GM20431 (cell line): ENCODE measurements at regions not wholly inside any gene's neighbourhood (a gene's known extent, or its start where the extent isn't known, plus 50 kb on each side); places are given as distances from the start of the nearest gene placed in this dataset.

ENCODE experiments used
- in situ Hi-C: fragments of 300-500 bp; cut with MseI, MboI; formaldehyde crosslinking; loops from one replicate; pipeline ENCODE4 v1.15.0; 2020; ENCODE audit warnings: low sequenced_read_pairs; ENCODE audit not compliant: unreplicated experiment

GRCh38 chr7:156209087-156209486 lies 396.8 kb upstream of the SHH start:
- in situ Hi-C loops: no loop called here

- in situ Hi-C loops: no loop called here
Measured at GRCh38 chr7:156207306-156207705, 395.0 kb upstream of the SHH start.

GRCh38 chr7:156206174-156206573 lies 393.9 kb upstream of the SHH start:
- in situ Hi-C loops: no loop called here

- in situ Hi-C loops: no loop called here
Measured at GRCh38 chr7:156204820-156205219, 392.6 kb upstream of the SHH start.

- in situ Hi-C loops: no loop called here
Measured at GRCh38 chr7:156203923-156204322, 391.7 kb upstream of the SHH start.

- in situ Hi-C loops: no loop called here
Measured at GRCh38 chr7:156198277-156198676, 386.0 kb upstream of the SHH start.

GRCh38 chr7:156196649-156197048 lies 384.4 kb upstream of the SHH start:
- in situ Hi-C loops: no loop called here

GRCh38 chr7:156195276-156195675 lies 383.0 kb upstream of the SHH start:
- in situ Hi-C loops: no loop called here

- in situ Hi-C loops: no loop called here
Measured at GRCh38 chr7:156194813-156195212, 382.6 kb upstream of the SHH start.

GRCh38 chr7:156192921-156193320 lies 380.7 kb upstream of the SHH start:
- in situ Hi-C loops: no loop called here

GRCh38 chr7:156191090-156191489 lies 378.8 kb upstream of the SHH start:
- in situ Hi-C loops: no loop called here

- in situ Hi-C loops: no loop called here
Measured at GRCh38 chr7:156185076-156185475, 372.8 kb upstream of the SHH start.

GRCh38 chr7:156184164-156184563 lies 371.9 kb upstream of the SHH start:
- in situ Hi-C loops: no loop called here

- in situ Hi-C loops: no loop called here
Measured at GRCh38 chr7:156180451-156181229, 368.4 kb upstream of the SHH start.

- in situ Hi-C loops: no loop called here
Measured at GRCh38 chr7:156179872-156180390, 367.7 kb upstream of the SHH start.

- in situ Hi-C loops: no loop called here
Measured at GRCh38 chr7:156178857-156179256, 366.6 kb upstream of the SHH start.

- in situ Hi-C loops: no loop called here
Measured at GRCh38 chr7:156178214-156178613, 366.0 kb upstream of the SHH start.

GRCh38 chr7:156177422-156178055 lies 365.3 kb upstream of the SHH start:
- in situ Hi-C loops: no loop called here

- in situ Hi-C loops: no loop called here
Measured at GRCh38 chr7:156176039-156176438, 363.8 kb upstream of the SHH start.

GRCh38 chr7:156175003-156175402 lies 362.7 kb upstream of the SHH start:
- in situ Hi-C loops: no loop called here

- in situ Hi-C loops: no loop called here
Measured at GRCh38 chr7:156174428-156174827, 362.2 kb upstream of the SHH start.
